ENCODE measurements at regions not wholly inside any gene's neighbourhood (a gene's known extent, or its start where the extent isn't known, plus 50 kb on each side); places are given as distances from the start of the nearest gene placed in this dataset.

GRCh38 chr6:131399433-131399832 is 173.6 kb upstream of the ARG1 start (continued):
- TF ChIP-seq ARID4B (CRISPR knock-in tag; IDR thresholded peaks at IDR 0.05; ENCODE audit: borderline replicate concordance) (no peak), NR1H2 (CRISPR knock-in tag; IDR thresholded peaks at IDR 0.05) (no peak), ATF6 (CRISPR knock-in tag; IDR thresholded peaks at IDR 0.05) (no peak), ZMAT4 (CRISPR knock-in tag; IDR thresholded peaks at IDR 0.05) (no peak), HMGA2 (CRISPR knock-in tag; IDR thresholded peaks at IDR 0.05) (no peak), SMAD4 (CRISPR knock-in tag; IDR thresholded peaks at IDR 0.05) (no peak), PREB (CRISPR knock-in tag; IDR thresholded peaks at IDR 0.05; ENCODE audit: borderline replicate concordance) (no peak), MXD4 (CRISPR knock-in tag; IDR thresholded peaks at IDR 0.05; ENCODE audit: borderline replicate concordance) (no peak), TCF7 (CRISPR knock-in tag; IDR thresholded peaks at IDR 0.05; ENCODE audit: low read depth) (no peak), ATF3 (CRISPR knock-in tag; conservative IDR thresholded peaks at IDR 0.05) (no peak)

- TF ChIP-seq CREB1 (CRISPR knock-in tag; IDR thresholded peaks at IDR 0.05) (no peak), IRF1 (CRISPR knock-in tag; IDR thresholded peaks at IDR 0.05) (no peak), ZNF317 (CRISPR knock-in tag; IDR thresholded peaks at IDR 0.05; ENCODE audit: borderline replicate concordance, low read depth) (no peak), E2F5 (CRISPR knock-in tag; IDR thresholded peaks at IDR 0.05) (no peak), MLX (CRISPR knock-in tag; IDR thresholded peaks at IDR 0.05) (no peak), TCF7 (CRISPR knock-in tag; IDR thresholded peaks at IDR 0.05; ENCODE audit: low read depth) (no peak), MAX (CRISPR knock-in tag; IDR thresholded peaks at IDR 0.05) (no peak), NFATC4 (CRISPR knock-in tag; IDR thresholded peaks at IDR 0.05) (no peak)
- Mint-ChIP-seq H3K36me3 (peaks cover 48% of the 10 kb centered on the region), H3K4me3 (no peak overlapping the region), H3K27me3 (ENCODE audit: low read depth) (peaks cover 25% of the 10 kb centered on the region), H3K27ac (peak overlapping the region; percentile 43), H3K9me3 (peaks cover 40% of the 10 kb centered on the region), H3K4me1 (peaks cover 11% of the 10 kb centered on the region)
- DNase-seq (ENCODE audit: low spot score) (no peak), ATAC-seq (no peak)
- CTCF ChIA-PET, result interaction anchor here (0.8 to 1.4 kb wide), 2 partner anchors 60 to 119 kb away, joined by 3 to 4 read pairs; no protein-coding TSS in a partner anchor
- POLR2A ChIA-PET, result no interaction called here
These were observed 172.8 kb upstream of the ARG1 start for GRCh38 chr6:131400054-131400778.
